Type B pancreatic cell (in vitro differentiated cells): ENCODE measurements at regions not wholly inside any gene's neighbourhood (a gene's known extent, or its start where the extent isn't known, plus 50 kb on each side); places are given as distances from the start of the nearest gene placed in this dataset.
"Not testable (repeated sequence)": the region's sequence is repeated elsewhere in the genome, so short reads cannot be mapped to it uniquely, and the experiment has no call there.

Source experiments
- DNase-seq: peaks from one replicate; pipeline ENCODE4 v3.0.0; 2021; ENCODE audit warnings: mixed read lengths; ENCODE audit not compliant: unreplicated experiment; ENCODE audit errors: extremely low spot score
- H3K27ac Mint-ChIP-seq: 2 replicates; pipeline ENCODE4 v1.8.0; 2021; ENCODE audit warnings: mild to moderate bottlenecking, mixed read lengths
- H3K27me3 Mint-ChIP-seq: 2 replicates; pipeline ENCODE4 v1.8.0; 2021; ENCODE audit warnings: mixed read lengths
- H3K36me3 Mint-ChIP-seq: 2 replicates; pipeline ENCODE4 v1.8.0; 2021; ENCODE audit warnings: mixed read lengths
- H3K4me1 Mint-ChIP-seq: one replicate; pipeline ENCODE4 v1.8.0; 2021; ENCODE audit warnings: mixed read lengths; ENCODE audit not compliant: unreplicated experiment
- H3K4me3 Mint-ChIP-seq: 2 replicates; pipeline ENCODE4 v1.8.0; 2021; ENCODE audit warnings: mild to moderate bottlenecking, mixed read lengths
- H3K9me3 Mint-ChIP-seq: 2 replicates; pipeline ENCODE4 v1.8.0; 2021; ENCODE audit warnings: mixed read lengths
- CTCF ChIP-seq: fragments of 200-600 bp; sonication (generic); conservative IDR thresholded peaks from 2 replicates; pipeline ENCODE4 v1.5.0; 2021; ENCODE audit warnings: antibody characterized with exemption, mild to moderate bottlenecking

- Mint-ChIP-seq H3K36me3 (no peaks in the 10 kb centered on the region), H3K9me3 (no peaks in the 10 kb centered on the region), H3K4me3 (no peak overlapping the region), H3K4me1 (no peaks in the 10 kb centered on the region), H3K27me3 (no peaks in the 10 kb centered on the region), H3K27ac (no peak overlapping the region)
- no peak for TF ChIP-seq CTCF
- no peak for DNase-seq
Observed at GRCh38 chr3:83230376-83230775, 1468.9 kb upstream of the GBE1 start.

DNA sequence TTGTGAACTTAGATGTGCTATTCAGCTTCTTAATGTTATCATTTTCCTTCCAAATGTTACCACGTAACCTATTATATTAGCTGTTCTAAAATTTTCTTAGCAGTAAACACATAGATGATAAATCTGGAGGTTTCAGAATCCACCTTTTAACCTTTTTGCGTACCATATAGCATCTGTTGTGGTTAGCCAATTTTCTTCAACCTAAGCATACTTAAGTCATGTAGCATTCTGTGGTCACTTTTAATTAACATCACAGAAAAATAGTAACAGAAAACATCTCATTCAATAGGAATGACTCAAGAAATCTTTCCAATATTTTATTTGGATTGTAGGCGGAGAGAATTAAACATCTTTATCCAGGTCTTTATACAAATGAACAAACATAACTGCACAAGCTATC, 1465.3 kb upstream of the GBE1 start:
- H3K4me1 Mint-ChIP-seq = no peaks in the 10 kb centered on the region
- no peaks in the 10 kb centered on the region for H3K9me3 Mint-ChIP-seq
- TF ChIP-seq CTCF = no peak
- H3K27ac Mint-ChIP-seq = no peak overlapping the region
- no peaks in the 10 kb centered on the region for H3K27me3 Mint-ChIP-seq
- H3K4me3 Mint-ChIP-seq = no peak overlapping the region
- no peaks in the 10 kb centered on the region for H3K36me3 Mint-ChIP-seq
- no peak for DNase-seq

- no peak overlapping the region for H3K27ac Mint-ChIP-seq
- DNase-seq = no peak
- H3K9me3 Mint-ChIP-seq = no peaks in the 10 kb centered on the region
- no peaks in the 10 kb centered on the region for H3K36me3 Mint-ChIP-seq
- H3K4me1 Mint-ChIP-seq = no peaks in the 10 kb centered on the region
- no peaks in the 10 kb centered on the region for H3K27me3 Mint-ChIP-seq
- no peak overlapping the region for H3K4me3 Mint-ChIP-seq
- TF ChIP-seq CTCF = no peak
Observed at GRCh38 chr3:83224101-83224868, 1462.8 kb upstream of the GBE1 start.

- TF ChIP-seq CTCF = no peak
- H3K4me3 Mint-ChIP-seq = no peak overlapping the region
- H3K27ac Mint-ChIP-seq = no peak overlapping the region
- no peaks in the 10 kb centered on the region for H3K4me1 Mint-ChIP-seq
- H3K9me3 Mint-ChIP-seq = no peaks in the 10 kb centered on the region
- no peaks in the 10 kb centered on the region for H3K36me3 Mint-ChIP-seq
- no peaks in the 10 kb centered on the region for H3K27me3 Mint-ChIP-seq
- DNase-seq = no peak
Observed at GRCh38 chr3:83218383-83219200, 1457.1 kb upstream of the GBE1 start.

GRCh38 chr3:83217595-83218118, 1456.2 kb upstream of the GBE1 start:
- not testable (repeated sequence) for H3K9me3 Mint-ChIP-seq, H3K27me3 Mint-ChIP-seq, H3K4me1 Mint-ChIP-seq, H3K4me3 Mint-ChIP-seq, H3K27ac Mint-ChIP-seq, H3K36me3 Mint-ChIP-seq
- DNase-seq = peak; percentile 64
